Tibial nerve (tissue), 4 donors: ENCODE measurements at regions not wholly inside any gene's neighbourhood (a gene's known extent, or its start where the extent isn't known, plus 50 kb on each side); places are given as distances from the start of the nearest gene placed in this dataset.

ENCODE experiments used
- EP300 ChIP-seq, 2 donors: sonication (generic); formaldehyde crosslinking; IDR thresholded peaks; one replicate each; pipeline ENCODE4 v1.6.1; 2017; ENCODE audit warnings: antibody characterized with exemption in 2 of 2, mild to moderate bottlenecking in 1 of 2
- POLR2A ChIP-seq, 2 donors: fragments of 450-650 bp; IDR thresholded peaks; one replicate each; pipeline ENCODE4 v1.6.1; 2017; ENCODE audit warnings: antibody characterized with exemption in 2 of 2, mild to moderate bottlenecking in 2 of 2, moderate library complexity in 2 of 2
- TF ChIP-seq, protein P1 (sequence below), 5 experiments: fragments of 200-600 bp in 3 of 5; fragments of 450-650 bp in 2 of 5; sonication (generic) in 3 of 5; IDR thresholded peaks; one replicate each; pipeline ENCODE4 v1.5.1; 2016 to 2019; ENCODE audit warnings: antibody characterized with exemption in 5 of 5, mild to moderate bottlenecking in 3 of 5, moderate library complexity in 2 of 5

DNA sequence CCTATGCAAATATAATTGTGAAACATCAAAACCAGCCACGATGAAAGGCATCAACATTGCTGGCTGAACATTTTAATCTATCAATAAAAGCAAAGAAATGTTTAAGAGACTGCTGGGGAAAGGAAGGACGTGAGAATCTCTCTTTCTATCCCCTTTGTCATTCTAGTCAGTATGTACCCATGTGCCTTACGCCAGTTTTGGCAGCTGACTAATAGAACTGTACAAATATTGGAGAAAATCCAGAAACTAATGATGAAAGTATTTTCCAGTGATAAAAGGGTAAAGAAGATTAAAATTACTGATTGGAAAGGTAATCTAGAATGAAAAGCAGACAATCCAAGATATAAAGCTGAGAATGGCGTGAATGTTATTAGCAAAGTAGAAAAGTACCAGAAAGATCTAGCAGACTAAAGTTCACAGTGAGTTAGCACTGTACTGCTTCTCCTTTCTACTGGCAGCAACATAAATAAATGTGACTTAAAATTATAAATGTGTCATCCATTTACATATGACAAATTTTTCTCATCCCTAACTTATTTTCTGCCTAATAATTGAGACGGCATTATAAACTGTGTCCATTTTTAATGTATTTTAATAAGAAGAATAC lies 401.9 kb upstream of the CNTN4 start:
- TF ChIP-seq, protein P1, sequence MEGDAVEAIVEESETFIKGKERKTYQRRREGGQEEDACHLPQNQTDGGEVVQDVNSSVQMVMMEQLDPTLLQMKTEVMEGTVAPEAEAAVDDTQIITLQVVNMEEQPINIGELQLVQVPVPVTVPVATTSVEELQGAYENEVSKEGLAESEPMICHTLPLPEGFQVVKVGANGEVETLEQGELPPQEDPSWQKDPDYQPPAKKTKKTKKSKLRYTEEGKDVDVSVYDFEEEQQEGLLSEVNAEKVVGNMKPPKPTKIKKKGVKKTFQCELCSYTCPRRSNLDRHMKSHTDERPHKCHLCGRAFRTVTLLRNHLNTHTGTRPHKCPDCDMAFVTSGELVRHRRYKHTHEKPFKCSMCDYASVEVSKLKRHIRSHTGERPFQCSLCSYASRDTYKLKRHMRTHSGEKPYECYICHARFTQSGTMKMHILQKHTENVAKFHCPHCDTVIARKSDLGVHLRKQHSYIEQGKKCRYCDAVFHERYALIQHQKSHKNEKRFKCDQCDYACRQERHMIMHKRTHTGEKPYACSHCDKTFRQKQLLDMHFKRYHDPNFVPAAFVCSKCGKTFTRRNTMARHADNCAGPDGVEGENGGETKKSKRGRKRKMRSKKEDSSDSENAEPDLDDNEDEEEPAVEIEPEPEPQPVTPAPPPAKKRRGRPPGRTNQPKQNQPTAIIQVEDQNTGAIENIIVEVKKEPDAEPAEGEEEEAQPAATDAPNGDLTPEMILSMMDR (IDR thresholded peaks at IDR 0.05), result no peak
- no peak for TF ChIP-seq POLR2A (IDR thresholded peaks at IDR 0.05)
- TF ChIP-seq EP300 (IDR thresholded peaks at IDR 0.05), result no peak
